ENCODE measurements at regions not wholly inside any gene's neighbourhood (a gene's known extent, or its start where the extent isn't known, plus 50 kb on each side); places are given as distances from the start of the nearest gene placed in this dataset.

- TF ChIP-seq POLR2A (IDR thresholded peaks at IDR 0.05) (no peak), CTCF (IDR thresholded peaks at IDR 0.05) (no peak), EP300 (IDR thresholded peaks at IDR 0.05) (no peak)
Measured at GRCh38 chr18:40624959-40625358, 1330.1 kb upstream of the PIK3C3 start.
